ENCODE measurements at regions not wholly inside any gene's neighbourhood (a gene's known extent, or its start where the extent isn't known, plus 50 kb on each side); places are given as distances from the start of the nearest gene placed in this dataset.
"Not testable (repeated sequence)": the region's sequence is repeated elsewhere in the genome, so short reads cannot be mapped to it uniquely, and the experiment has no call there.

DNA sequence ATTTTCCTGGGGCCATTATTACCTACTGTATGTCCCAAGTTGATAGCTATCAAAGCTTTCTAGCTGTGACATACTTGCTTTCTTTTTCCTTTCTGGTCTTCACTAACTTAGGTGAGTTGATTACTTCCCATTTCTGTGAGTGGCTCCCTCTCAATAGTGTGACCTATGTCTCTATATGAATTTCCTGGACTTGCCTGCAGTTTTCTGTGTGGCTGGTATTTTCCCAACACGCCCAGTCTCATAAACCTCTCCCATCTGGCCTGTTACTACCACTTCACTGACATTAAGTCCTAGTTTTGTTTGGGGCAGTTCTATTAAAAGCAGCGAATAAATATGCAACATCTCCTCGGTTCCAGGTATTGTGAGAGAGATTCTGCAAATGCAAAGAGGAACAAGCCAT lies 671.2 kb downstream of the SI start:
- no peak for DNase-seq (ENCODE audit: extremely low spot score, unreplicated experiment)
- TF ChIP-seq, protein P1, sequence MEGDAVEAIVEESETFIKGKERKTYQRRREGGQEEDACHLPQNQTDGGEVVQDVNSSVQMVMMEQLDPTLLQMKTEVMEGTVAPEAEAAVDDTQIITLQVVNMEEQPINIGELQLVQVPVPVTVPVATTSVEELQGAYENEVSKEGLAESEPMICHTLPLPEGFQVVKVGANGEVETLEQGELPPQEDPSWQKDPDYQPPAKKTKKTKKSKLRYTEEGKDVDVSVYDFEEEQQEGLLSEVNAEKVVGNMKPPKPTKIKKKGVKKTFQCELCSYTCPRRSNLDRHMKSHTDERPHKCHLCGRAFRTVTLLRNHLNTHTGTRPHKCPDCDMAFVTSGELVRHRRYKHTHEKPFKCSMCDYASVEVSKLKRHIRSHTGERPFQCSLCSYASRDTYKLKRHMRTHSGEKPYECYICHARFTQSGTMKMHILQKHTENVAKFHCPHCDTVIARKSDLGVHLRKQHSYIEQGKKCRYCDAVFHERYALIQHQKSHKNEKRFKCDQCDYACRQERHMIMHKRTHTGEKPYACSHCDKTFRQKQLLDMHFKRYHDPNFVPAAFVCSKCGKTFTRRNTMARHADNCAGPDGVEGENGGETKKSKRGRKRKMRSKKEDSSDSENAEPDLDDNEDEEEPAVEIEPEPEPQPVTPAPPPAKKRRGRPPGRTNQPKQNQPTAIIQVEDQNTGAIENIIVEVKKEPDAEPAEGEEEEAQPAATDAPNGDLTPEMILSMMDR (conservative IDR thresholded peaks at IDR 0.05) = no peak
- Mint-ChIP-seq H3K4me1 (ENCODE audit: unreplicated experiment) (no peaks in the 10 kb centered on the region), H3K4me3 (no peak overlapping the region), H3K36me3 (no peaks in the 10 kb centered on the region), H3K27me3 (no peaks in the 10 kb centered on the region), H3K9me3 (no peaks in the 10 kb centered on the region), H3K27ac (no peak overlapping the region)

DNA sequence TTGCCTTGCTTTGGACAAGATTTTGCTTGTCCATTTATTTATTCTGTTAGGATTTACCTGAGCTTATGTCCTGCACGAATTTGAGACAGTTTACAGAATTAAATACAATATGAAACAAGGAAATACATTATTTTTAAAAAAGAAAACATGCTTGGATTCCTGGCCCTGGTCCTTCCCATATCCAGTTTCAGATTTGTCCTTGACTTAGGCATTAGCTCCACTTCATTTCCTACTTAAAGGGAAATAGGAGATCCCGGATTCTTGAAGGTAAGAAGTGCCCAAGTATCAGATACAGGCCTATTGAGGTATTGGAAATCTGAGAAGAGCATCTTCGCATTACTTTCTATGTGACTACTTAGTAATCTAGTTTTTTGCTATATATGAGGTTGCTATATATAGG lies 672.0 kb downstream of the SI start:
- Mint-ChIP-seq H3K4me1 (ENCODE audit: unreplicated experiment) (no peaks in the 10 kb centered on the region), H3K9me3 (no peaks in the 10 kb centered on the region), H3K27me3 (no peaks in the 10 kb centered on the region), H3K27ac (no peak overlapping the region), H3K36me3 (no peaks in the 10 kb centered on the region), H3K4me3 (no peak overlapping the region)
- TF ChIP-seq, protein P1 (conservative IDR thresholded peaks at IDR 0.05) = no peak
- DNase-seq (ENCODE audit: extremely low spot score, unreplicated experiment) = no peak

- H3K4me1 Mint-ChIP-seq (ENCODE audit: unreplicated experiment) = no peaks in the 10 kb centered on the region
- H3K36me3 Mint-ChIP-seq = no peaks in the 10 kb centered on the region
- no peak for DNase-seq (ENCODE audit: extremely low spot score, unreplicated experiment)
- TF ChIP-seq, protein P1 (conservative IDR thresholded peaks at IDR 0.05) = no peak
- no peak overlapping the region for H3K27ac Mint-ChIP-seq
- no peaks in the 10 kb centered on the region for H3K27me3 Mint-ChIP-seq
- H3K4me3 Mint-ChIP-seq = no peak overlapping the region
- H3K9me3 Mint-ChIP-seq = no peaks in the 10 kb centered on the region
Observed at GRCh38 chr3:164401923-164402322, 676.4 kb downstream of the SI start.

DNA sequence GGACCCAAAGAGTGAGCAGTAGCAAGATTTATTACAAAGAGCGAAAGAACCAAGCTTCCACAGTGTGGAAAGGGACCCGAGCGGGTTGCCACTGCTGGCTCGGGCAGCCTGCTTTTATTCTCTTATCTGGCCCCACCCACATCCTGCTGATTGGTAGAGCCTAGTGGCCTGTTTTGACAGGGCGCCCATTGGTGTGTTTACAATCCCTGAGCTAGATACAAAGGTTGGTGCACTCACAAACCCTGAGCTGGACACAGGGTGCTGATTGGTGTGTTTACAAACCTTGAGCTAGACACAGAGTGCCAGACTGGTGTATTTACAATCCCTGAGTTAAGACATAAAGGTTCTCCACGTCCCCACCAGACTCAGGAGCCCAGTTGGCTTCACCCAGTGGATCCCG lies 676.9 kb downstream of the SI start:
- not testable (repeated sequence) for H3K9me3 Mint-ChIP-seq; H3K4me1 Mint-ChIP-seq (ENCODE audit: unreplicated experiment); H3K27me3 Mint-ChIP-seq; H3K36me3 Mint-ChIP-seq; DNase-seq (ENCODE audit: extremely low spot score, unreplicated experiment); H3K27ac Mint-ChIP-seq; H3K4me3 Mint-ChIP-seq

GRCh38 chr3:164397462-164397861 lies 680.8 kb downstream of the SI start:
- Mint-ChIP-seq H3K36me3 (no peaks in the 10 kb centered on the region), H3K4me1 (ENCODE audit: unreplicated experiment) (no peaks in the 10 kb centered on the region), H3K9me3 (no peaks in the 10 kb centered on the region), H3K27ac (no peak overlapping the region), H3K4me3 (no peak overlapping the region), H3K27me3 (no peaks in the 10 kb centered on the region)
- DNase-seq (ENCODE audit: extremely low spot score, unreplicated experiment) = no peak
- TF ChIP-seq, protein P1 (conservative IDR thresholded peaks at IDR 0.05) = no peak

- Mint-ChIP-seq H3K27me3 (no peaks in the 10 kb centered on the region), H3K9me3 (peaks cover 4% of the 10 kb centered on the region), H3K4me1 (ENCODE audit: unreplicated experiment) (no peaks in the 10 kb centered on the region), H3K27ac (no peak overlapping the region), H3K4me3 (no peak overlapping the region), H3K36me3 (no peaks in the 10 kb centered on the region)
- DNase-seq (ENCODE audit: extremely low spot score, unreplicated experiment) = no peak
- TF ChIP-seq, protein P1 (conservative IDR thresholded peaks at IDR 0.05) = no peak
Observed at GRCh38 chr3:164393171-164393570, 685.1 kb downstream of the SI start.
